ENCODE measurements at regions not wholly inside any gene's neighbourhood (a gene's known extent, or its start where the extent isn't known, plus 50 kb on each side); places are given as distances from the start of the nearest gene placed in this dataset.
"Not testable (repeated sequence)": the region's sequence is repeated elsewhere in the genome, so short reads cannot be mapped to it uniquely, and the experiment has no call there.

DNA sequence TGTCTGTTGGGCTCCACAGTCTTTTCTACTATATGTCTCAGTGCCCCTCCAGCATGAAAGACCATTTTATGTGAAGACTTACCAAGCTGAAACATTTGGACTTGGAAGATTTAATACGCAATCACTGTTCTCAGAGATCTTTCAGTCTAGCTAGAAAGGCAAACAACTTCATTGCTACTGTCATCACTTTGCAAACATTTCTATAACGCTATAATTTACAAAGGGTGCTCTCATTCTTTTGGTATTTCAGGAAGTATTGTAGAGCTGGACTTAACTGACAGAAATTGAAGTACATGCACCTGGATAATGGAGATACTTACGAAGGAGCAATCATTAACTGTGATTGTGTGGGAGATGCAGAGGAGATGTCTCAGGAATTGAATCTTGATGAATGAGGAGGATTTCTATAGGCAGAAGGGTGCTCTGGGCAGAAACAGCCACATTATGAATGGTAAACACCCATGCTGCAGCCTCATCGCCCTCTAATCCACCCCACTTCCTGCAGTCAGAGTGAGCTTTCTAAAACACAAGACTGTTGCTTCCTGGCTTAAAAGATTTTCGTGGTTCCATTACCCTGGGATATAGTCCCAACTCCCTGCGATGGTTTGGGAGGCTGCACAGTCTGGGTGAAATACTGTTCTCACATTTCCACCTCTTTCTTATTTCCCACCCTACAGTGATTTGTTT is 75.1 kb upstream of the GNG12 start:
- H3K27me3 ChIP-seq = no peaks in the 10 kb centered on the region
- H3K4me1 ChIP-seq = no peaks in the 10 kb centered on the region
- no peaks in the 10 kb centered on the region for H3K36me3 ChIP-seq
- no peak for TF ChIP-seq CTCF (IDR thresholded peaks at IDR 0.05; ENCODE audit: low read depth, low read length)
- no peaks in the 10 kb centered on the region for H3K9me3 ChIP-seq
- H3K4me3 ChIP-seq (ENCODE audit: low read depth, low read length) = no peak overlapping the region
- no peak for DNase-seq

- H3K4me3 ChIP-seq (ENCODE audit: low read depth, low read length); DNase-seq; H3K27me3 ChIP-seq; H3K9me3 ChIP-seq; H3K36me3 ChIP-seq; H3K4me1 ChIP-seq: not testable (repeated sequence)
These were observed 74.2 kb upstream of the GNG12 start for GRCh38 chr1:67907467-67907866.

GRCh38 chr1:67906015-67906414 is 72.7 kb upstream of the GNG12 start:
- H3K4me3 ChIP-seq (ENCODE audit: low read depth, low read length); DNase-seq; H3K9me3 ChIP-seq; H3K36me3 ChIP-seq; H3K27me3 ChIP-seq; H3K4me1 ChIP-seq: not testable (repeated sequence)

DNA sequence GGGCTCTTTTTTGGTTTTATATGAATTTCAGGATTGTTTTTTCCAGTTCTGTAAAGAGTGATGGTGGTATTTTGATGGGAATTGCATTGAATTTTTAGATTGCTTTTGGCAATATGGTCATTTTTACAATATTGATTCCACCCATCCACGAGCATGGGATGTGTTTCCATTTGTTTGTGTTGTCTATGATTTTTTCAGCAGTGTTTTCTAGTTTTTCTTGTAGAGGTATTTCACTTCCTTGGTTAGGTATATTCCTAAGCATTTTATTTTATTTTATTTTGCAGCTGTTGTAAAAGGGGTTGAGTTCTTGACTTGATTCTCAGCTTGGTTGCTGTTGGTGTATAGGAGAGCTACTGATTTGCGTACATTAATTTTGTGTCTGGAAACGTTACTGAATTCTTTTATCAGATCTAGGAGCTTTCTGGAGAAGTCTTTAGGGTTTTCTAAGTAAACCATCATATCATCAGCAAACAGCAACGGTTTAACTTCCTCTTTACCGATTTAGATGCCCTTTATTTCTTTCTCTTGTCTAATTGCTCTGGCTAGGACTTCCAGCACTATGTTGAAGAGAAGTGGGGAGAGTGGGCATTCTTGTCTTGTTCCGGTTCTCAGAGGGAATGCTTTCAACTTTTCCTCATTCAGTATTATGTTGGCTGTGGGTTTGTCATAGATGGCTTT is 69.4 kb upstream of the GNG12 start:
- not testable (repeated sequence) for DNase-seq; H3K4me1 ChIP-seq; H3K36me3 ChIP-seq; H3K9me3 ChIP-seq; H3K27me3 ChIP-seq; H3K4me3 ChIP-seq (ENCODE audit: low read depth, low read length)

- Histone ChIP-seq H3K27me3 (no peaks in the 10 kb centered on the region), H3K9me3 (no peaks in the 10 kb centered on the region), H3K4me1 (no peaks in the 10 kb centered on the region), H3K4me3 (ENCODE audit: low read depth, low read length) (no peak overlapping the region), H3K36me3 (no peaks in the 10 kb centered on the region)
- DNase-seq = no peak
- TF ChIP-seq CTCF (IDR thresholded peaks at IDR 0.05; ENCODE audit: low read depth, low read length) = no peak
These were observed 64.9 kb upstream of the GNG12 start for GRCh38 chr1:67898033-67898726.

GRCh38 chr1:67897270-67897949 is 64.1 kb upstream of the GNG12 start:
- Histone ChIP-seq H3K4me3 (ENCODE audit: low read depth, low read length) (no peak overlapping the region), H3K36me3 (no peaks in the 10 kb centered on the region), H3K9me3 (no peaks in the 10 kb centered on the region), H3K4me1 (no peaks in the 10 kb centered on the region), H3K27me3 (no peaks in the 10 kb centered on the region)
- no peak for DNase-seq
- no peak for TF ChIP-seq CTCF (IDR thresholded peaks at IDR 0.05; ENCODE audit: low read depth, low read length)

- no peak for DNase-seq
- TF ChIP-seq CTCF (IDR thresholded peaks at IDR 0.05; ENCODE audit: low read depth, low read length) = no peak
- Histone ChIP-seq H3K36me3 (no peaks in the 10 kb centered on the region), H3K27me3 (no peaks in the 10 kb centered on the region), H3K4me3 (ENCODE audit: low read depth, low read length) (no peak overlapping the region), H3K9me3 (no peaks in the 10 kb centered on the region), H3K4me1 (no peaks in the 10 kb centered on the region)
These were observed 63.6 kb upstream of the GNG12 start for GRCh38 chr1:67896826-67897225.
